ENCODE measurements at regions not wholly inside any gene's neighbourhood (a gene's known extent, or its start where the extent isn't known, plus 50 kb on each side); places are given as distances from the start of the nearest gene placed in this dataset.
"Not testable (repeated sequence)": the region's sequence is repeated elsewhere in the genome, so short reads cannot be mapped to it uniquely, and the experiment has no call there.

- no peak for DNase-seq (ENCODE audit: low read depth in 2 of 2)
Measured at GRCh38 chr1:55876276-55877060, 661.3 kb upstream of the USP24 start.

- no peak for DNase-seq (ENCODE audit: low read depth in 2 of 2)
Measured at GRCh38 chr1:55870106-55870505, 654.9 kb upstream of the USP24 start.

GRCh38 chr1:55869065-55869464, 653.9 kb upstream of the USP24 start:
- DNase-seq (ENCODE audit: low read depth in 2 of 2): no peak

GRCh38 chr1:55868026-55868425, 652.9 kb upstream of the USP24 start:
- DNase-seq (ENCODE audit: low read depth in 2 of 2): no peak

GRCh38 chr1:55867304-55867843, 652.2 kb upstream of the USP24 start:
- DNase-seq (ENCODE audit: low read depth in 2 of 2): no peak

- not testable (repeated sequence) for DNase-seq (ENCODE audit: low read depth in 2 of 2)
Measured at GRCh38 chr1:55865778-55866177, 650.6 kb upstream of the USP24 start.

GRCh38 chr1:55864251-55864650, 649.1 kb upstream of the USP24 start:
- no peak for DNase-seq (ENCODE audit: low read depth in 2 of 2)

- no peak for DNase-seq (ENCODE audit: low read depth in 2 of 2)
Measured at GRCh38 chr1:55861676-55862340, 646.6 kb upstream of the USP24 start.

GRCh38 chr1:55860798-55861519, 645.8 kb upstream of the USP24 start:
- DNase-seq (ENCODE audit: low read depth in 2 of 2): no peak

GRCh38 chr1:55860326-55860725, 645.2 kb upstream of the USP24 start:
- DNase-seq (ENCODE audit: low read depth in 2 of 2): no peak

- no peak for DNase-seq (ENCODE audit: low read depth in 2 of 2)
Measured at GRCh38 chr1:55854911-55855310, 639.7 kb upstream of the USP24 start.

GRCh38 chr1:55848906-55849305, 633.7 kb upstream of the USP24 start:
- DNase-seq (ENCODE audit: low read depth in 2 of 2): no peak

- no peak for DNase-seq (ENCODE audit: low read depth in 2 of 2)
Measured at GRCh38 chr1:55846051-55846450, 630.9 kb upstream of the USP24 start.

GRCh38 chr1:55844322-55844721, 629.2 kb upstream of the USP24 start:
- DNase-seq (ENCODE audit: low read depth in 2 of 2): no peak

GRCh38 chr1:55839626-55840025, 624.5 kb upstream of the USP24 start:
- no peak for DNase-seq (ENCODE audit: low read depth in 2 of 2)

GRCh38 chr1:55839221-55839620, 624.1 kb upstream of the USP24 start:
- no peak for DNase-seq (ENCODE audit: low read depth in 2 of 2)

GRCh38 chr1:55836086-55836485, 620.9 kb upstream of the USP24 start:
- DNase-seq (ENCODE audit: low read depth in 2 of 2): no peak

- no peak for DNase-seq (ENCODE audit: low read depth in 2 of 2)
Measured at GRCh38 chr1:55833529-55834091, 618.4 kb upstream of the USP24 start.

GRCh38 chr1:55831759-55832158, 616.6 kb upstream of the USP24 start:
- DNase-seq (ENCODE audit: low read depth in 2 of 2): no peak

GRCh38 chr1:55828044-55828443, 612.9 kb upstream of the USP24 start:
- no peak for DNase-seq (ENCODE audit: low read depth in 2 of 2)

- DNase-seq (ENCODE audit: low read depth in 2 of 2): no peak
Measured at GRCh38 chr1:55827350-55827749, 612.2 kb upstream of the USP24 start.
